ENCODE measurements at regions not wholly inside any gene's neighbourhood (a gene's known extent, or its start where the extent isn't known, plus 50 kb on each side); places are given as distances from the start of the nearest gene placed in this dataset.

DNA sequence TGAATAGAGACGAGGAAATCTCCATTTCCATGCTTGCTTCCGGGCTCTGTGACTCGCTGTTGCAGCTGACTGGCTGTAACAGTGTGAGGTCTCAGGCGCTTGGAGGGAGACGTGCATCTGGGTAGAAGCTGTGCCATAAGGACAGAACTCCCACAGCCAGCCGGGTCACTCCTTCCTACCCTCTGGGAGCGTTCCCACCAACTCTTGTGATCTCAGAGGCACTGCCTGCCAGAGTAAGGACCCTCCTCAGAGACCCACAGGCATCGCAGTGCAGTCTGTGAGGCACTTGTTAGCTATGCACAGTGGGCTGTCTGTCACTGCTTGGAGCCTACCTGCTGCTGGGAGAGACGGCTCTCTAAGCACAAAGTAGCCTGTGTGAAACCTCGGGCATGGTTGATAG is 203.4 kb upstream of the SEMA6A start:
- no peak for DNase-seq (ENCODE audit: low read depth in 1 of 2, low spot score in 1 of 2)
- H3K27ac ChIP-seq: no peak overlapping the region
- no peak for FAIRE-seq
- ChIA-PET POLR2A (no interaction called here), CTCF (interaction anchor here (0.5 kb wide), 1 partner anchor 224 kb away, joined by 3 read pairs; no protein-coding TSS in a partner anchor)
- WGBS (ENCODE audit: missing lambda C conversion rate): 11% methylated on average over 10 of the region's 10 CpGs
- no peak overlapping the region for H3K4me3 ChIP-seq
- H3K4me1 ChIP-seq: no peaks in the 10 kb centered on the region
- no peak; a peak in 2 of 6 replicates for ATAC-seq
- no peak overlapping the region for H3K4me2 ChIP-seq
- no peak for TF ChIP-seq POLR2A (IDR thresholded peaks at IDR 0.05; ENCODE audit: low read length)
- TF ChIP-seq NR3C1 (IDR thresholded peaks at IDR 0.05): no peak
- TF ChIP-seq RCOR1 (IDR thresholded peaks at IDR 0.05; ENCODE audit: low read depth, low read length): no peak
- TF ChIP-seq MAZ (IDR thresholded peaks at IDR 0.05; ENCODE audit: borderline replicate concordance, low read depth, low read length): no peak
- TF ChIP-seq PHF8 (IDR thresholded peaks at IDR 0.05; ENCODE audit: borderline replicate concordance, low read depth): no peak
- no peaks in the 10 kb centered on the region for H3K9me3 ChIP-seq

DNA sequence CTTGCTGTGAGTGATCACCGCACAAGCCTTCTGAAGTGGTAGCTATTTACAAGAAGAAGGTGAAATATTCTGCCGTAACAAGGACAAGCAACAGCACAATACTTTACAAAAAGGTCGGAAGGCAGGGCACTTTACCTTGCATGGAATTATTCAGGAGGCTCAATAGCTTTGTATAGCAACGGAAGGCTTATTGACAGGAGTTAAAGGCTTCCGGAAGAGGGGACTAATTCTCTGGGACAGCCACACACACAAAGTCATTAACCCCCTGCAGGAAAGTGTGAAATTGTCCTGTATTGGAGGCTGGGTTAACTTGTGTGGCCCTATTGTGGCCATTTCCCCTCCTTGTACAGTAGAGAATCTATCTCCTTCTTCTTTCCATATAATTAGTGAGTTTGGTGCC is 199.3 kb upstream of the SEMA6A start:
- CTCF ChIA-PET: no interaction called here
- H3K27ac ChIP-seq: no peak overlapping the region
- ATAC-seq: no peak
- DNase-seq (ENCODE audit: low read depth in 1 of 2, low spot score in 1 of 2): no peak
- no peak for FAIRE-seq
- no peak overlapping the region for H3K4me3 ChIP-seq
- 58% methylated on average over 5 of the region's 5 CpGs for WGBS (ENCODE audit: missing lambda C conversion rate)
- TF ChIP-seq POLR2AphosphoS2 (conservative IDR thresholded peaks at IDR 0.05; ENCODE audit: low read length) (no peak), HOXA7 (CRISPR knock-in tag; IDR thresholded peaks at IDR 0.05) (no peak), CBX8 (IDR thresholded peaks at IDR 0.05) (no peak), EHMT2 (IDR thresholded peaks at IDR 0.05; ENCODE audit: low read depth) (no peak), E2F6 (IDR thresholded peaks at IDR 0.05; ENCODE audit: borderline replicate concordance, low read depth) (no peak), MYC (IDR thresholded peaks at IDR 0.05; ENCODE audit: borderline replicate concordance, low read length) (no peak), ZSCAN20 (CRISPR knock-in tag; IDR thresholded peaks at IDR 0.05) (no peak), CBX2 (IDR thresholded peaks at IDR 0.05; ENCODE audit: borderline replicate concordance, low read depth) (no peak), CHD4 (IDR thresholded peaks at IDR 0.05; ENCODE audit: borderline replicate concordance) (no peak), ZC3H11A (IDR thresholded peaks at IDR 0.05) (no peak), BHLHE40 (IDR thresholded peaks at IDR 0.05; ENCODE audit: low read depth, low read length) (no peak), EHF (CRISPR knock-in tag; IDR thresholded peaks at IDR 0.05) (no peak)
- TF ChIP-seq, protein P1, sequence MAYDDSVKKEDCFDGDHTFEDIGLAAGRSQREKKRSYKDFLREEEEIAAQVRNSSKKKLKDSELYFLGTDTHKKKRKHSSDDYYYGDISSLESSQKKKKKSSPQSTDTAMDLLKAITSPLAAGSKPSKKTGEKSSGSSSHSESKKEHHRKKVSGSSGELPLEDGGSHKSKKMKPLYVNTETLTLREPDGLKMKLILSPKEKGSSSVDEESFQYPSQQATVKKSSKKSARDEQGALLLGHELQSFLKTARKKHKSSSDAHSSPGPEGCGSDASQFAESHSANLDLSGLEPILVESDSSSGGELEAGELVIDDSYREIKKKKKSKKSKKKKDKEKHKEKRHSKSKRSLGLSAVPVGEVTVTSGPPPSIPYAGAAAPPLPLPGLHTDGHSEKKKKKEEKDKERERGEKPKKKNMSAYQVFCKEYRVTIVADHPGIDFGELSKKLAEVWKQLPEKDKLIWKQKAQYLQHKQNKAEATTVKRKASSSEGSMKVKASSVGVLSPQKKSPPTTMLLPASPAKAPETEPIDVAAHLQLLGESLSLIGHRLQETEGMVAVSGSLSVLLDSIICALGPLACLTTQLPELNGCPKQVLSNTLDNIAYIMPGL (CRISPR knock-in tag; IDR thresholded peaks at IDR 0.05; ENCODE audit: borderline replicate concordance): no peak
- no peaks in the 10 kb centered on the region for H3K9me3 ChIP-seq
- H3K4me1 ChIP-seq: no peaks in the 10 kb centered on the region
- no peak overlapping the region for H3K4me2 ChIP-seq
- POLR2A ChIA-PET: no interaction called here

GRCh38 chr5:116772806-116773205 is 198.2 kb upstream of the SEMA6A start:
- ATAC-seq (no peak), FAIRE-seq (no peak), DNase-seq (ENCODE audit: low read depth in 1 of 2, low spot score in 1 of 2) (no peak)
- H3K27ac ChIP-seq: no peak overlapping the region
- no peaks in the 10 kb centered on the region for H3K4me1 ChIP-seq
- POLR2A ChIA-PET: no interaction called here
- CTCF ChIA-PET: no interaction called here
- no peak overlapping the region for H3K4me3 ChIP-seq
- H3K4me2 ChIP-seq: no peak overlapping the region
- 12% methylated on average over 3 of the region's 3 CpGs for WGBS (ENCODE audit: missing lambda C conversion rate)
- TF ChIP-seq TFCP2L1 (CRISPR knock-in tag; IDR thresholded peaks at IDR 0.05) (no peak), KDM1A (IDR thresholded peaks at IDR 0.05; ENCODE audit: low read depth) (no peak), MAX (IDR thresholded peaks at IDR 0.05) (no peak), GATA3 (IDR thresholded peaks at IDR 0.05; ENCODE audit: borderline replicate concordance) (no peak), MAFK (IDR thresholded peaks at IDR 0.05; ENCODE audit: partially characterized antibody) (no peak), BHLHE40 (IDR thresholded peaks at IDR 0.05; ENCODE audit: low read depth, low read length) (no peak), EP300 (IDR thresholded peaks at IDR 0.05) (no peak), RNF2 (IDR thresholded peaks at IDR 0.05; ENCODE audit: borderline replicate concordance, low read depth) (no peak), HOXB13 (CRISPR knock-in tag; IDR thresholded peaks at IDR 0.05; ENCODE audit: low read depth) (no peak)
- TF ChIP-seq, protein P1 (CRISPR knock-in tag; IDR thresholded peaks at IDR 0.05; ENCODE audit: borderline replicate concordance): no peak
- H3K9me3 ChIP-seq: no peaks in the 10 kb centered on the region
